HepG2 (cell line): ENCODE measurements at regions not wholly inside any gene's neighbourhood (a gene's known extent, or its start where the extent isn't known, plus 50 kb on each side); places are given as distances from the start of the nearest gene placed in this dataset.

ENCODE experiments used
- BRCA1 ChIP-seq: sonication (generic); formaldehyde crosslinking; IDR thresholded peaks from 2 replicates; pipeline ENCODE4 v1.4.0; 2020; ENCODE audit warnings: missing genetic modification reagents
- HOXA9 ChIP-seq: sonication (generic); formaldehyde crosslinking; IDR thresholded peaks from 2 replicates; pipeline ENCODE4 v1.8.1; 2022; ENCODE audit warnings: missing genetic modification reagents, mild to moderate bottlenecking, moderate library complexity, borderline replicate concordance
- MXI1 ChIP-seq: IDR thresholded peaks from 3 replicates; pipeline ENCODE4 v1.6.1; 2012; ENCODE audit warnings: low read depth, low read length, inconsistent platforms, borderline replicate concordance
- SNRNP70 ChIP-seq: fragments of 200-400 bp; formaldehyde crosslinking; IDR thresholded peaks from 2 replicates; pipeline ENCODE4 v1.6.1; 2017; ENCODE audit warnings: mild to moderate bottlenecking, low read depth, low read length, moderate library complexity
- SUZ12 ChIP-seq: fragments of 150-350 bp; IDR thresholded peaks from 2 replicates; pipeline ENCODE4 v1.6.1; 2014; ENCODE audit warnings: low read depth, low read length
- ZNF598 ChIP-seq: sonication (generic); formaldehyde crosslinking; IDR thresholded peaks from 2 replicates; pipeline ENCODE4 v1.5.1; 2020; ENCODE audit warnings: mild to moderate bottlenecking, missing genetic modification reagents, borderline replicate concordance
- ZNF777 ChIP-seq: sonication (generic); formaldehyde crosslinking; IDR thresholded peaks from 2 replicates; pipeline ENCODE4 v1.4.0; 2020; ENCODE audit warnings: missing genetic modification reagents
- ZSCAN9 ChIP-seq: IDR thresholded peaks from 2 replicates; pipeline ENCODE4 v1.6.1; 2016; ENCODE audit warnings: borderline replicate concordance
- TF ChIP-seq, protein P1 (sequence below): sonication (generic); formaldehyde crosslinking; IDR thresholded peaks from 2 replicates; pipeline ENCODE4 v1.5.0; 2020; ENCODE audit warnings: mild to moderate bottlenecking, missing genetic modification reagents, moderate library complexity
- TF ChIP-seq, protein P2 (sequence below), 2 experiments: IDR thresholded peaks; 2 replicates each; pipeline ENCODE4 v1.6.1; 2011 to 2012; ENCODE audit warnings: low read length in 2 of 2, borderline replicate concordance in 1 of 2, low read depth in 1 of 2, mild to moderate bottlenecking in 1 of 2, moderate library complexity in 1 of 2

DNA sequence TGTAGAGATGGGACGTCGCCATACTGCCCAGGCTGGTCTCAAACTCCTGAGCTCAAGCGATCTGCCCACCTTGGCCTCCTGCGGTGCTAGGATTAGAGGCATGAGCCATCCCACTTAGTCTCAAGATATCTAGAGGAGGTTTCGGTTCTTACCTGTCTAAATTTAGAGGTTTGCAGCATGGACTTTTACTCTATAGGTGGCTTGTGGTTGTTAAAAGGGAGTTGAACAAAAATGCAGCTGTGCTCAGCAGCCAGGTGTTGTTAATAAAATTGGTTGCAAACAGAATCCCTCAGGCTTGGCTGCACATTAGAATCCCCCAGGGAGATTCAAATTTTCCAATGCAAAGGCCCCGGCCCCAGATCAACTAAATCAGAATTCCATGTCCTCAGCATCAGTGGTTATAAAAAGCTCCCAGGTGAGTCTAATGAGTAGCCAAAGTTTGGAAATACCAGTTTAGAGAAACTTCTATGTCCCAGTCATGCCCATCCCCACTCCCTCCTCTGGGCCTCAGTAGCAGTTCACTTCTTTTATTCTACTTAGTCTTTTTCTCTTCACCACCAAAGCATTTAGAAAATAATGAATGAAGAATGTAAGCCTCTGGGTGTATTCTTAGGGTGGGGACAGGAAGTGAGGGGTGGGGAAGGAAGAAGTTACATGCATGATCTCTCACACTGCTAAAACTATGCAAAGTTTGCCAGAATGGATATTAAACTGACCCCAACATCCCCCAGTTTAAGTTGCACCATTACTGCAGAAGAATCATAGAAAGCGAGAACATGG, 471.0 kb downstream of the COG6 start:
- TF ChIP-seq, protein P1, sequence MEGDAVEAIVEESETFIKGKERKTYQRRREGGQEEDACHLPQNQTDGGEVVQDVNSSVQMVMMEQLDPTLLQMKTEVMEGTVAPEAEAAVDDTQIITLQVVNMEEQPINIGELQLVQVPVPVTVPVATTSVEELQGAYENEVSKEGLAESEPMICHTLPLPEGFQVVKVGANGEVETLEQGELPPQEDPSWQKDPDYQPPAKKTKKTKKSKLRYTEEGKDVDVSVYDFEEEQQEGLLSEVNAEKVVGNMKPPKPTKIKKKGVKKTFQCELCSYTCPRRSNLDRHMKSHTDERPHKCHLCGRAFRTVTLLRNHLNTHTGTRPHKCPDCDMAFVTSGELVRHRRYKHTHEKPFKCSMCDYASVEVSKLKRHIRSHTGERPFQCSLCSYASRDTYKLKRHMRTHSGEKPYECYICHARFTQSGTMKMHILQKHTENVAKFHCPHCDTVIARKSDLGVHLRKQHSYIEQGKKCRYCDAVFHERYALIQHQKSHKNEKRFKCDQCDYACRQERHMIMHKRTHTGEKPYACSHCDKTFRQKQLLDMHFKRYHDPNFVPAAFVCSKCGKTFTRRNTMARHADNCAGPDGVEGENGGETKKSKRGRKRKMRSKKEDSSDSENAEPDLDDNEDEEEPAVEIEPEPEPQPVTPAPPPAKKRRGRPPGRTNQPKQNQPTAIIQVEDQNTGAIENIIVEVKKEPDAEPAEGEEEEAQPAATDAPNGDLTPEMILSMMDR (CRISPR knock-in tag) = no peak
- TF ChIP-seq ZNF598 (CRISPR knock-in tag) = no peak
- TF ChIP-seq ZNF777 (CRISPR knock-in tag) = no peak
- TF ChIP-seq HOXA9 = no peak
- TF ChIP-seq, protein P2, sequence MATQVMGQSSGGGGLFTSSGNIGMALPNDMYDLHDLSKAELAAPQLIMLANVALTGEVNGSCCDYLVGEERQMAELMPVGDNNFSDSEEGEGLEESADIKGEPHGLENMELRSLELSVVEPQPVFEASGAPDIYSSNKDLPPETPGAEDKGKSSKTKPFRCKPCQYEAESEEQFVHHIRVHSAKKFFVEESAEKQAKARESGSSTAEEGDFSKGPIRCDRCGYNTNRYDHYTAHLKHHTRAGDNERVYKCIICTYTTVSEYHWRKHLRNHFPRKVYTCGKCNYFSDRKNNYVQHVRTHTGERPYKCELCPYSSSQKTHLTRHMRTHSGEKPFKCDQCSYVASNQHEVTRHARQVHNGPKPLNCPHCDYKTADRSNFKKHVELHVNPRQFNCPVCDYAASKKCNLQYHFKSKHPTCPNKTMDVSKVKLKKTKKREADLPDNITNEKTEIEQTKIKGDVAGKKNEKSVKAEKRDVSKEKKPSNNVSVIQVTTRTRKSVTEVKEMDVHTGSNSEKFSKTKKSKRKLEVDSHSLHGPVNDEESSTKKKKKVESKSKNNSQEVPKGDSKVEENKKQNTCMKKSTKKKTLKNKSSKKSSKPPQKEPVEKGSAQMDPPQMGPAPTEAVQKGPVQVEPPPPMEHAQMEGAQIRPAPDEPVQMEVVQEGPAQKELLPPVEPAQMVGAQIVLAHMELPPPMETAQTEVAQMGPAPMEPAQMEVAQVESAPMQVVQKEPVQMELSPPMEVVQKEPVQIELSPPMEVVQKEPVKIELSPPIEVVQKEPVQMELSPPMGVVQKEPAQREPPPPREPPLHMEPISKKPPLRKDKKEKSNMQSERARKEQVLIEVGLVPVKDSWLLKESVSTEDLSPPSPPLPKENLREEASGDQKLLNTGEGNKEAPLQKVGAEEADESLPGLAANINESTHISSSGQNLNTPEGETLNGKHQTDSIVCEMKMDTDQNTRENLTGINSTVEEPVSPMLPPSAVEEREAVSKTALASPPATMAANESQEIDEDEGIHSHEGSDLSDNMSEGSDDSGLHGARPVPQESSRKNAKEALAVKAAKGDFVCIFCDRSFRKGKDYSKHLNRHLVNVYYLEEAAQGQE (IDR thresholded peaks at IDR 0.05; ENCODE audit: borderline replicate concordance in 1 of 2, low read depth in 1 of 2, low read length in 2 of 2) = no peak
- no peak for TF ChIP-seq SUZ12
- no peak for TF ChIP-seq SNRNP70
- TF ChIP-seq MXI1 = no peak
- no peak for TF ChIP-seq BRCA1 (CRISPR knock-in tag)
- TF ChIP-seq ZSCAN9 = no peak
